ENCODE measurements at regions not wholly inside any gene's neighbourhood (a gene's known extent, or its start where the extent isn't known, plus 50 kb on each side); places are given as distances from the start of the nearest gene placed in this dataset.

- Histone ChIP-seq H3K36me3 (ENCODE audit: control insufficient read depth in 2 of 2, extremely low read depth in 1 of 2, insufficient read depth in 2 of 2, low read length in 2 of 2) (no peaks in the 10 kb centered on the region), H3K9me1 (replicated peaks; ENCODE audit: control insufficient read depth, extremely low read depth, insufficient read depth, low read length) (no peaks in the 10 kb centered on the region), H4K20me1 (replicated peaks; ENCODE audit: control insufficient read depth, extremely low read depth, insufficient read depth, low read length) (no peaks in the 10 kb centered on the region), H3K4me1 (ENCODE audit: control insufficient read depth, extremely low read depth, insufficient read depth, low read length) (no peaks in the 10 kb centered on the region), H3K27me3 (ENCODE audit: control insufficient read depth in 2 of 2, insufficient read depth in 2 of 2, low read length in 2 of 2) (no peaks in the 10 kb centered on the region), H3K4me3 (replicated peaks in 1 of 3; ENCODE audit: insufficient read depth in 1 of 3, low read depth in 1 of 3, low read length in 3 of 3) (no peak overlapping the region), H3K79me2 (ENCODE audit: control insufficient read depth, insufficient read depth, low read length) (no peaks in the 10 kb centered on the region), H3K9me3 (replicated peaks; ENCODE audit: control insufficient read depth, insufficient read depth, low read length) (no peaks in the 10 kb centered on the region), H3K27ac (ENCODE audit: insufficient read depth, low read depth, low read length) (no peak overlapping the region), H3K9ac (replicated peaks; ENCODE audit: extremely low read depth, insufficient read depth, low read length) (no peak overlapping the region), H3K4me2 (ENCODE audit: insufficient read depth, low read length) (no peak overlapping the region), H2AFZ (ENCODE audit: low read depth, low read length) (no peak overlapping the region)
- no peak for DNase-seq (ENCODE audit: low read depth, low spot score)
- intact Hi-C loops (cut with micrococcal nuclease) (no loop called here), dilution Hi-C loops (cut with MboI; ENCODE audit: extremely low pct_ligation_motif_present, low sequenced_read_pairs) (no loop called here)
- no peak for TF ChIP-seq MAX (IDR thresholded peaks at IDR 0.05; ENCODE audit: insufficient read depth, insufficient read length)
- no peak for TF ChIP-seq MYC (IDR thresholded peaks at IDR 0.05; ENCODE audit: low read depth, low read length)
- no peak for TF ChIP-seq FOS (IDR thresholded peaks at IDR 0.05; ENCODE audit: borderline replicate concordance, insufficient read depth, low read length)
- TF ChIP-seq GATA2 (IDR thresholded peaks at IDR 0.05; ENCODE audit: insufficient read depth, insufficient read length, low read depth, low read length) = no peak
- no peak for TF ChIP-seq POLR2AphosphoS5 (IDR thresholded peaks at IDR 0.05; ENCODE audit: insufficient read depth, low read depth, low read length)
- no peak for TF ChIP-seq EZH2 (IDR thresholded peaks at IDR 0.05; ENCODE audit: borderline replicate concordance, low read depth, low read length, severe bottlenecking)
- no peak for TF ChIP-seq POLR2A (IDR thresholded peaks at IDR 0.05; ENCODE audit: low read depth, low read length)
- TF ChIP-seq CTCF (IDR thresholded peaks at IDR 0.05; ENCODE audit: extremely low read depth in 1 of 2, insufficient read depth in 1 of 2, low read depth in 1 of 2, low read length in 2 of 2) = no peak
- TF ChIP-seq JUN (IDR thresholded peaks at IDR 0.05; ENCODE audit: borderline replicate concordance, insufficient read depth, insufficient read length, low read depth) = no peak
- no TSS peak for BruUV-seq (replicated peaks)
- no peak for FAIRE-seq
- ChIA-PET POLR2A (no interaction called here), CTCF (no interaction called here)
These were observed 208.6 kb downstream of the SLC38A4 start for GRCh38 chr12:46617167-46617566.

All from endothelial cell of umbilical vein (primary cell).